Peyer's patch (tissue), 4 donors: ENCODE measurements at regions not wholly inside any gene's neighbourhood (a gene's known extent, or its start where the extent isn't known, plus 50 kb on each side); places are given as distances from the start of the nearest gene placed in this dataset.
A peak's percentile ranks its signal among the peaks of the same experiment; 100 is the strongest.
"Not testable (repeated sequence)": the region's sequence is repeated elsewhere in the genome, so short reads cannot be mapped to it uniquely, and the experiment has no call there.

Experiments used
- POLR2A ChIP-seq, 2 donors: fragments of 450-650 bp; IDR thresholded peaks; one replicate each; pipeline ENCODE4 v1.5.1; 2017; ENCODE audit warnings: antibody characterized with exemption in 2 of 2, mild to moderate bottlenecking in 2 of 2, moderate library complexity in 2 of 2
- TF ChIP-seq, protein P1 (sequence below), 6 experiments: fragments of 450-650 bp in 4 of 6; fragments of 200-600 bp in 2 of 6; sonication (generic) in 1 of 6; IDR thresholded peaks; one replicate each; pipeline ENCODE4 v1.5.1; 2017 to 2019; ENCODE audit warnings: antibody characterized with exemption in 6 of 6, mild to moderate bottlenecking in 3 of 6, moderate library complexity in 1 of 6

DNA sequence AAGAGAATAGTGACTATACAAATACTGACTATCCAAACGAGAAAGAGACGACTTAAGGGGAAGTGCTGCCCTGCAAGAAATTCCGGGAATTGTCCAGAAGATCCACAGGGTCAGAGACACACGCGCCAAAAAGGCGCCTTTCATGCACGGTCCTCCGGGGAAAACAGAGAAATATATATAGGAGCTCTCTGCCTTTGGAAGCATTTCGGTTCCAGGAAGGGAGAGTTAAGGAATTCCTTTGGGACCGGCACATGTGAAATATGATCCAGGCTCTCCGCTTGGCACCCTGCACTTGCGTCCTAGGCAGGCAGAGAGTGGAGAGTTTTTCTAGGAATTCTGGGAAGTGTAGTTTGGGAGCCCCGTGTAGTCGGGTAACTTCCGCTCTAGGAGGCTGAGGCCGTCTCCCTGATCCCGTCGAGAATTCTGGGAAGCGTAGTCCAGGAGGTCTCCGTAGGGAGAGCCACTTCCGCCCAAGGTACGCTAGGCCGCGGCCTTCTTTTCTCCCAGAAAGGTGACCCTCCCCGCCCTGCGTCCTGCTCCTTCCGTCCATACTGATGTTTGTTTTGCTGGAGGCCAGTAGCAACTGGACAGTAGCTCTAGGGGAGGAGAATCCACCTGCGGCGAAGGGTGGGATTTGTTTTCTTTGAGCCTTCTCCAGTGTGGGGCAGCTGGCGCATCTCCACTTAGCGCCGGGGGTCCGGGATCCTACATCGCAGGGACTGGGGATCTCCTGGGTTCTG is 69.4 kb upstream of the GPR39 start:
- TF ChIP-seq, protein P1, sequence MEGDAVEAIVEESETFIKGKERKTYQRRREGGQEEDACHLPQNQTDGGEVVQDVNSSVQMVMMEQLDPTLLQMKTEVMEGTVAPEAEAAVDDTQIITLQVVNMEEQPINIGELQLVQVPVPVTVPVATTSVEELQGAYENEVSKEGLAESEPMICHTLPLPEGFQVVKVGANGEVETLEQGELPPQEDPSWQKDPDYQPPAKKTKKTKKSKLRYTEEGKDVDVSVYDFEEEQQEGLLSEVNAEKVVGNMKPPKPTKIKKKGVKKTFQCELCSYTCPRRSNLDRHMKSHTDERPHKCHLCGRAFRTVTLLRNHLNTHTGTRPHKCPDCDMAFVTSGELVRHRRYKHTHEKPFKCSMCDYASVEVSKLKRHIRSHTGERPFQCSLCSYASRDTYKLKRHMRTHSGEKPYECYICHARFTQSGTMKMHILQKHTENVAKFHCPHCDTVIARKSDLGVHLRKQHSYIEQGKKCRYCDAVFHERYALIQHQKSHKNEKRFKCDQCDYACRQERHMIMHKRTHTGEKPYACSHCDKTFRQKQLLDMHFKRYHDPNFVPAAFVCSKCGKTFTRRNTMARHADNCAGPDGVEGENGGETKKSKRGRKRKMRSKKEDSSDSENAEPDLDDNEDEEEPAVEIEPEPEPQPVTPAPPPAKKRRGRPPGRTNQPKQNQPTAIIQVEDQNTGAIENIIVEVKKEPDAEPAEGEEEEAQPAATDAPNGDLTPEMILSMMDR (IDR thresholded peaks at IDR 0.05): not testable (repeated sequence)
- TF ChIP-seq POLR2A (IDR thresholded peaks at IDR 0.05): peak in 1 of 2 donors; percentile 38
